IMR-90 (cell line): ENCODE measurements at regions not wholly inside any gene's neighbourhood (a gene's known extent, or its start where the extent isn't known, plus 50 kb on each side); places are given as distances from the start of the nearest gene placed in this dataset.
"Not testable (repeated sequence)": the region's sequence is repeated elsewhere in the genome, so short reads cannot be mapped to it uniquely, and the experiment has no call there.

Experiments used
- ATAC-seq: fragments of 200-7000 bp; cut with Tn5 transposase; 2 replicates; pipeline ENCODE4 v1.9.1; 2020; ENCODE audit warnings: low read depth, mild to moderate bottlenecking, moderate library complexity
- BruUV-seq: library from RNA; stranded (reverse); fragments of 400-500 nt; replicated peaks from 2 replicates; lab custom pipeline; 2021; lab: Mats Ljungman, UMichigan
- CTCF ChIA-PET: fragments of 300-600 bp; formaldehyde crosslinking; extraction: SDS; loops from one replicate; lab custom pipeline; 2021; ENCODE audit warnings: antibody characterized with exemption; lab: Yijun Ruan, JAX
- POLR2A ChIA-PET: fragments of 300-600 bp; sonication (Branson Sonifier 250); formaldehyde crosslinking; loops from one replicate; lab custom pipeline; 2022; ENCODE audit warnings: antibody characterized with exemption; ENCODE audit not compliant: unreplicated experiment; lab: Charles Lee
- DNase-seq: peaks from one replicate; pipeline ENCODE4 v3.0.0; 2013
- H2AFZ ChIP-seq: replicated peaks from 2 replicates; pipeline ENCODE3; 2013; ENCODE audit warnings: low read length, mild to moderate bottlenecking; ENCODE audit not compliant: poor library complexity
- H2AK5ac ChIP-seq: 2 replicates; pipeline ENCODE4 v1.6.1; 2013; ENCODE audit warnings: low read depth, low read length, inconsistent platforms
- H2AK9ac ChIP-seq: replicated peaks from 2 replicates; pipeline ENCODE3; 2013; ENCODE audit warnings: mild to moderate bottlenecking, low read depth, low read length, moderate library complexity; ENCODE audit not compliant: poor library complexity
- H2BK120ac ChIP-seq: 2 replicates; pipeline ENCODE4 v1.6.1; 2013; ENCODE audit warnings: low read depth, low read length, inconsistent platforms
- H2BK15ac ChIP-seq: 3 replicates; pipeline ENCODE4 v1.6.1; 2013; ENCODE audit warnings: low read depth, low read length, inconsistent platforms
- H2BK20ac ChIP-seq: 2 replicates; pipeline ENCODE4 v1.6.1; 2013; ENCODE audit warnings: low read depth, mild to moderate bottlenecking, inconsistent platforms, low read length, moderate library complexity
- H2BK5ac ChIP-seq: 2 replicates; pipeline ENCODE4 v1.6.1; 2013; ENCODE audit warnings: mild to moderate bottlenecking, low read depth, low read length, inconsistent platforms; ENCODE audit not compliant: poor library complexity, severe bottlenecking
- H3K14ac ChIP-seq: replicated peaks from 2 replicates; pipeline ENCODE4 v1.6.1; 2013; ENCODE audit warnings: low read depth, low read length, inconsistent platforms
- H3K18ac ChIP-seq: 2 replicates; pipeline ENCODE4 v1.6.1; 2013; ENCODE audit warnings: low read depth, low read length, control low read depth
- H3K23ac ChIP-seq: 2 replicates; pipeline ENCODE4 v1.6.1; 2013; ENCODE audit warnings: low read depth, low read length, inconsistent platforms
- H3K27ac ChIP-seq: 2 replicates; pipeline ENCODE4 v1.5.1; 2013; ENCODE audit warnings: mild to moderate bottlenecking, control low read depth, low read length; ENCODE audit not compliant: insufficient read depth
- H3K27me3 ChIP-seq: 2 replicates; pipeline ENCODE4 v1.6.1; 2013; ENCODE audit warnings: low read length; ENCODE audit not compliant: control insufficient read depth, insufficient read depth
- H3K36me3 ChIP-seq: 2 replicates; pipeline ENCODE4 v1.6.1; 2013; ENCODE audit warnings: low read length, mixed read lengths; ENCODE audit not compliant: control insufficient read depth, insufficient read depth
- H3K4ac ChIP-seq: 2 replicates; pipeline ENCODE4 v1.6.1; 2013; ENCODE audit warnings: low read depth, low read length, inconsistent platforms
- H3K4me1 ChIP-seq: 2 replicates; pipeline ENCODE4 v1.6.1; 2013; ENCODE audit warnings: low read length, mixed read lengths; ENCODE audit not compliant: control insufficient read depth, insufficient read depth
- H3K4me2 ChIP-seq: 2 replicates; pipeline ENCODE4 v1.6.1; 2013; ENCODE audit warnings: low read depth, mild to moderate bottlenecking, control low read depth, low read length, moderate library complexity
- H3K4me3 ChIP-seq: 2 replicates; pipeline ENCODE4 v1.5.1; 2013; ENCODE audit warnings: low read depth, mild to moderate bottlenecking, control low read depth, low read length, moderate library complexity; ENCODE audit not compliant: insufficient read depth
- H3K56ac ChIP-seq: 2 replicates; pipeline ENCODE4 v1.6.1; 2013; ENCODE audit warnings: low read length, inconsistent platforms; ENCODE audit not compliant: insufficient read depth; ENCODE audit errors: extremely low read depth
- H3K79me1 ChIP-seq, 2 experiments: 2 replicates each; pipeline ENCODE4 v1.6.1; 2013; ENCODE audit warnings: low read length in 2 of 2, inconsistent platforms in 1 of 2, low read depth in 1 of 2
- H3K9ac ChIP-seq: 2 replicates; pipeline ENCODE4 v1.6.1; 2013; ENCODE audit warnings: low read depth, low read length, control low read depth
- H3K9me1 ChIP-seq: 2 replicates; pipeline ENCODE4 v1.6.1; 2013; ENCODE audit warnings: low read length, inconsistent platforms; ENCODE audit not compliant: insufficient read depth
- H3K9me3 ChIP-seq: 2 replicates; pipeline ENCODE4 v1.6.1; 2013; ENCODE audit warnings: low read length; ENCODE audit not compliant: control insufficient read depth, insufficient read depth
- H4K20me1 ChIP-seq: 2 replicates; pipeline ENCODE4 v1.6.1; 2013; ENCODE audit warnings: low read length, inconsistent platforms; ENCODE audit not compliant: insufficient read depth
- H4K5ac ChIP-seq: 2 replicates; pipeline ENCODE4 v1.6.1; 2013; ENCODE audit warnings: mild to moderate bottlenecking, low read depth, low read length, control low read depth
- H4K8ac ChIP-seq, 2 experiments: 2 replicates each; pipeline ENCODE4 v1.6.1; 2013; ENCODE audit warnings: low read depth in 2 of 2, low read length in 2 of 2, control low read depth in 1 of 2, inconsistent platforms in 1 of 2
- H4K91ac ChIP-seq: 2 replicates; pipeline ENCODE4 v1.6.1; 2013; ENCODE audit warnings: low read depth, low read length, inconsistent platforms; ENCODE audit not compliant: insufficient read depth
- WGBS, 2 experiments: methylation state at CpG; one replicate each; pipeline versions ENCODE4 v1.1.5 to v1.1.7; 2013; ENCODE audit warnings: missing lambda C conversion rate in 2 of 2; ENCODE audit not compliant: insufficient read length in 1 of 2; ENCODE audit errors: extremely low coverage in 2 of 2; 5-methylcytosine and 5-hydroxymethylcytosine counted together
- dilution Hi-C: fragments of 300-500 bp; cut with HindIII; formaldehyde crosslinking; loops from one replicate; pipeline ENCODE4 v1.14.3; 2018; ENCODE audit warnings: low sequenced_read_pairs; ENCODE audit not compliant: unreplicated experiment
- in situ Hi-C: fragments of 300-500 bp; cut with MboI; formaldehyde crosslinking; loops from 3 replicates; pipeline ENCODE4 v1.14.3; 2019; ENCODE audit warnings: low sequenced_read_pairs, inconsistent platforms, mixed read lengths
- intact Hi-C: fragments of 100-400 bp; cut with micrococcal nuclease; formaldehyde crosslinking; loops from 2 replicates; pipeline ENCODE4 v1.10.0; 2022

DNA sequence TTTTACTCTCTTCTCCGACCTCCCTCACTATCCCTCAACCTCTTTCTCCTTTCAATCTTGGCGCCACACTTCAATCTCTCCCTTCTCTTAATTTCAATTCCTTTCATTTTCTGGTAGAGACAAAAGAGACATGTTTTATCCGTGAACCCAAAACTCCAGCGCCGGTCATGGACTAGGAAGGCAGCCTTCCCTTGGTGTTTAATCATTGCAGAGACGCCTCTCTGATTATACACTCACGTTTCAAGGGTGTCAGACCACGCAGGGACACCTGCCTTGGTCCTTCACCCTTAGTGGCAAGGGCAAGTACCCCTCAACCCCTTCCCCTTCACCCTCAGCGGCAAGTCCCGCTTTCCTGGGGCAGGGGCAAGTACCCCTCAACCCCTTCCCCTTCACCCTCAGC, 92.3 kb upstream of the CCDC180 start:
- dilution Hi-C loops, H3K23ac ChIP-seq: not testable (repeated sequence)

GRCh38 chr9:97214556-97214955, 92.9 kb upstream of the CCDC180 start:
- H3K27ac ChIP-seq, H3K23ac ChIP-seq, H3K4me2 ChIP-seq, dilution Hi-C loops, H3K4me1 ChIP-seq, H3K4ac ChIP-seq, H3K56ac ChIP-seq, H4K20me1 ChIP-seq, H4K5ac ChIP-seq, H3K14ac ChIP-seq, H3K36me3 ChIP-seq, H3K27me3 ChIP-seq, H3K9ac ChIP-seq, H2AK5ac ChIP-seq, H3K4me3 ChIP-seq, H3K9me3 ChIP-seq, ATAC-seq, CTCF ChIA-PET, H2AK9ac ChIP-seq, H2BK5ac ChIP-seq, H3K9me1 ChIP-seq, H4K8ac ChIP-seq, DNase-seq, H4K91ac ChIP-seq, H2AFZ ChIP-seq, BruUV-seq, intact Hi-C loops, H2BK20ac ChIP-seq, in situ Hi-C loops, H2BK15ac ChIP-seq, POLR2A ChIA-PET, H3K79me1 ChIP-seq, H2BK120ac ChIP-seq, H3K18ac ChIP-seq: not testable (repeated sequence)
- 60% methylated on average over 2 of the region's 6 CpGs; no CpG with 5 or more reads in 1 of the 2 experiments for WGBS, 2 experiments

More for the DNA sequence above, 92.3 kb upstream of the CCDC180 start:
- DNase-seq, H2BK120ac ChIP-seq, H3K36me3 ChIP-seq, H2BK20ac ChIP-seq, H3K9me3 ChIP-seq, H4K91ac ChIP-seq, H3K9ac ChIP-seq, H2BK15ac ChIP-seq, ATAC-seq, H3K27me3 ChIP-seq, H3K79me1 ChIP-seq, CTCF ChIA-PET, H3K14ac ChIP-seq, intact Hi-C loops, in situ Hi-C loops, H3K27ac ChIP-seq, H2AFZ ChIP-seq, H2AK5ac ChIP-seq, BruUV-seq, H3K56ac ChIP-seq, H3K4me3 ChIP-seq, H4K20me1 ChIP-seq, H3K4me2 ChIP-seq, H4K8ac ChIP-seq, H3K4ac ChIP-seq, H3K4me1 ChIP-seq, H3K18ac ChIP-seq, H2BK5ac ChIP-seq, POLR2A ChIA-PET, H3K9me1 ChIP-seq, H2AK9ac ChIP-seq, H4K5ac ChIP-seq: not testable (repeated sequence)
- WGBS, 2 experiments, result 20% methylated on average over 1 of the region's 10 CpGs; no CpG with 5 or more reads in 1 of the 2 experiments
